Activated naive CD4-positive, alpha-beta T cell treated with anti-CD3 and anti-CD28 coated beads for 36 hours (primary cell): ENCODE measurements at regions not wholly inside any gene's neighbourhood (a gene's known extent, or its start where the extent isn't known, plus 50 kb on each side); places are given as distances from the start of the nearest gene placed in this dataset.
"Not testable (repeated sequence)": the region's sequence is repeated elsewhere in the genome, so short reads cannot be mapped to it uniquely, and the experiment has no call there.

Experiments used
- CTCF ChIA-PET: fragments of 350-600 bp; sonication (Branson Sonifier 250); formaldehyde crosslinking; loops from one replicate; lab custom pipeline; 2021; ENCODE audit warnings: antibody characterized with exemption; lab: Charles Lee
- DNase-seq: peaks from one replicate; pipeline ENCODE4 v3.0.0-alpha.2; 2020
- H3K27ac Mint-ChIP-seq: one replicate; pipeline ENCODE4 v1.8.0; 2021; ENCODE audit warnings: mild to moderate bottlenecking, mixed read lengths
- H3K27me3 Mint-ChIP-seq: one replicate; pipeline ENCODE4 v1.8.0; 2021; ENCODE audit warnings: low read depth, mixed read lengths
- H3K36me3 Mint-ChIP-seq: one replicate; pipeline ENCODE4 v1.8.0; 2021; ENCODE audit warnings: low read depth, mixed read lengths
- H3K4me1 Mint-ChIP-seq: one replicate; pipeline ENCODE4 v1.8.0; 2021; ENCODE audit warnings: low read depth, mixed read lengths
- H3K4me3 Mint-ChIP-seq: one replicate; pipeline ENCODE4 v1.8.0; 2021; ENCODE audit warnings: mild to moderate bottlenecking, moderate library complexity, mixed read lengths
- H3K9me3 Mint-ChIP-seq: one replicate; pipeline ENCODE4 v1.8.0; 2021; ENCODE audit warnings: mixed read lengths
- intact Hi-C: fragments of 100-400 bp; cut with micrococcal nuclease; formaldehyde crosslinking; loops from one replicate; pipeline ENCODE4 v1.15.1; 2023

GRCh38 chr1:29406814-29407213 lies 170.5 kb downstream of the PTPRU start:
- intact Hi-C loops, result no loop called here
- no peak for DNase-seq
- Mint-ChIP-seq H3K9me3 (no peaks in the 10 kb centered on the region), H3K27me3 (peaks cover 12% of the 10 kb centered on the region), H3K27ac (no peak overlapping the region), H3K36me3 (peaks cover 1% of the 10 kb centered on the region), H3K4me1 (no peaks in the 10 kb centered on the region), H3K4me3 (no peak overlapping the region)
- CTCF ChIA-PET, result interaction anchor here (0.6 kb wide), 1 partner anchor 546 kb away, joined by 7 read pairs; no protein-coding TSS in a partner anchor

GRCh38 chr1:29400203-29400602 lies 163.9 kb downstream of the PTPRU start:
- CTCF ChIA-PET, H3K4me3 Mint-ChIP-seq, DNase-seq, H3K27ac Mint-ChIP-seq, H3K36me3 Mint-ChIP-seq, intact Hi-C loops, H3K4me1 Mint-ChIP-seq: not testable (repeated sequence)
- peaks cover 11% of the 10 kb centered on the region for H3K9me3 Mint-ChIP-seq
- peaks cover 12% of the 10 kb centered on the region for H3K27me3 Mint-ChIP-seq

GRCh38 chr1:29399465-29399864 lies 163.1 kb downstream of the PTPRU start:
- Mint-ChIP-seq H3K9me3 (peaks cover 11% of the 10 kb centered on the region), H3K27me3 (peaks cover 11% of the 10 kb centered on the region), H3K4me1 (no peaks in the 10 kb centered on the region), H3K36me3 (peaks cover 1% of the 10 kb centered on the region), H3K4me3 (no peak overlapping the region), H3K27ac (no peak overlapping the region)
- intact Hi-C loops, result no loop called here
- no peak for DNase-seq
- CTCF ChIA-PET, result no interaction called here

GRCh38 chr1:29398431-29398830 lies 162.1 kb downstream of the PTPRU start:
- peaks cover 11% of the 10 kb centered on the region for H3K9me3 Mint-ChIP-seq
- CTCF ChIA-PET, result no interaction called here
- no peaks in the 10 kb centered on the region for H3K4me1 Mint-ChIP-seq
- H3K4me3 Mint-ChIP-seq, result no peak overlapping the region
- H3K36me3 Mint-ChIP-seq, result peaks cover 1% of the 10 kb centered on the region
- peaks cover 9% of the 10 kb centered on the region for H3K27me3 Mint-ChIP-seq
- no peak overlapping the region for H3K27ac Mint-ChIP-seq
- DNase-seq, result no peak
- intact Hi-C loops, result no loop called here

DNA sequence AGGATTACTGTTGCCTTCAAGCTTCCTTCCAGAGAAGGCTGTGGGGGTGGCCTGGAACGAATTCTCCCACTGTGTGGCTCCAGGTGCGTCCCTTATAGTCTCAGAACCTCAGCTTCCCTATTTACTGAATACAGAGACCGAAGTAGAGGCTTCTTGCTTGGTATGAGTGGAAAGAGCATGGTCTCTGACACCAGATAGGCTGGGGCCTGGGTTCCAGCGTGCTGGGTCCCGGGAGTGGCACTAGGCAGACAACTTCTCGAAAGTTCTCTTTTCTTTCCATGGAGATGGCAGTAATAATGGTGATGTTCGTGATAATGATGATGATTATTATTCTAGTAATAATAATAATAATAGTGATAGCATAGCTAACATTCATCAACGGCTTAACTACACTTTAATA lies 161.7 kb downstream of the PTPRU start:
- H3K4me1 Mint-ChIP-seq, result no peaks in the 10 kb centered on the region
- H3K36me3 Mint-ChIP-seq, result peaks cover 1% of the 10 kb centered on the region

GRCh38 chr1:29397256-29397590 lies 160.9 kb downstream of the PTPRU start:
- no peak for DNase-seq
- no peak overlapping the region for H3K27ac Mint-ChIP-seq
- intact Hi-C loops, result no loop called here
- no peak overlapping the region for H3K4me3 Mint-ChIP-seq
- no peaks in the 10 kb centered on the region for H3K4me1 Mint-ChIP-seq
- H3K36me3 Mint-ChIP-seq, result no peaks in the 10 kb centered on the region
- CTCF ChIA-PET, result interaction anchor here (0.6 to 0.8 kb wide), 2 partner anchors 24 to 56 kb away, joined by 3 read pairs; no protein-coding TSS in a partner anchor
- H3K9me3 Mint-ChIP-seq, result peaks cover 11% of the 10 kb centered on the region
- H3K27me3 Mint-ChIP-seq, result peaks cover 13% of the 10 kb centered on the region

More for the DNA sequence above, 161.7 kb downstream of the PTPRU start:
- CTCF ChIA-PET, result interaction anchor here (0.8 kb wide), 1 partner anchor 57 kb away, joined by 3 read pairs; no protein-coding TSS in a partner anchor
- Mint-ChIP-seq H3K27me3 (peaks cover 12% of the 10 kb centered on the region), H3K9me3 (peaks cover 11% of the 10 kb centered on the region), H3K27ac (no peak overlapping the region), H3K4me3 (no peak overlapping the region)
- no peak for DNase-seq
- intact Hi-C loops, result no loop called here

GRCh38 chr1:29396438-29397255 lies 160.3 kb downstream of the PTPRU start:
- Mint-ChIP-seq H3K4me3 (no peak overlapping the region), H3K27me3 (peaks cover 16% of the 10 kb centered on the region), H3K27ac (no peak overlapping the region), H3K9me3 (peaks cover 11% of the 10 kb centered on the region), H3K36me3 (no peaks in the 10 kb centered on the region), H3K4me1 (no peaks in the 10 kb centered on the region)
- CTCF ChIA-PET, result interaction anchor here (0.6 kb wide), 1 partner anchor 23 kb away, joined by 3 read pairs; no protein-coding TSS in a partner anchor
- no peak for DNase-seq
- intact Hi-C loops, result no loop called here

DNA sequence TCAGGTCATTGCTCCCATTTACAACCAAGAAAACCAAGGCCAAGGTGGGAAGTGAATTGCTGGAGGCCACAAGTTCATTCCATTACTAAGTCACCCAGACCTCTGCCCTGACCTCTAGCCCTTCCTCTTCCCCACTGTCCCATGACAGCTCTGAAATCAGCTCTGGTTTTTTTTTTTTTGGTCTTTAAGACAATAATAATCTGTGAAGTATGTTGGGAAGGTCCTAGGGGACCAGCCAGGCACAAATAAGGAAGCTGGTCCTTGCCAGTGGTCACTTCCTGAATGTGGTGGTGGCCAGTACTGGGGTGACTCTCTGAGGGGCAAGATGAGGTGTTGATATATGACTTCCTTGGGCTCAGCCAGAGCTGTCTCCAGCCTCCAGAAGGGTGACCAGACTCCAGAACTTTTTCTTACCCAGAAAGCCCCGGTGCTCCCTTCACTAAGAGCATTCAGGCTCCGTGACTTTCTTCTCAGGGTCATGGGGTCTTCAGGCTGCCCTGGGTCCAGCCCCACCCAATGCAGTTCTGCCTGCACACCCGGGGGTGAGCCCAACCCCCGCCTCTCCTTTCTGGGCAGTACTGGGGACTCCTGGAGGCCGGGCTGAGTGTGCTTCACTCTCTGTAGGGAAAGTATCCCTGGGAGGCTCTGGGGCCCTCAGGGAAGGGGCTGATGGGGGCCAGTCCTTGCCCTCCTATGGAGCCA lies 159.6 kb downstream of the PTPRU start:
- H3K4me3 Mint-ChIP-seq, result no peak overlapping the region
- H3K4me1 Mint-ChIP-seq, result no peaks in the 10 kb centered on the region
- H3K9me3 Mint-ChIP-seq, result peaks cover 11% of the 10 kb centered on the region
- H3K27me3 Mint-ChIP-seq, result peaks cover 18% of the 10 kb centered on the region
- no peaks in the 10 kb centered on the region for H3K36me3 Mint-ChIP-seq
- no peak for DNase-seq
- CTCF ChIA-PET, result interaction anchor here (0.6 kb wide), 1 partner anchor 10 kb away, joined by 4 read pairs; no protein-coding TSS in a partner anchor
- intact Hi-C loops, result no loop called here
- H3K27ac Mint-ChIP-seq, result no peak overlapping the region

DNA sequence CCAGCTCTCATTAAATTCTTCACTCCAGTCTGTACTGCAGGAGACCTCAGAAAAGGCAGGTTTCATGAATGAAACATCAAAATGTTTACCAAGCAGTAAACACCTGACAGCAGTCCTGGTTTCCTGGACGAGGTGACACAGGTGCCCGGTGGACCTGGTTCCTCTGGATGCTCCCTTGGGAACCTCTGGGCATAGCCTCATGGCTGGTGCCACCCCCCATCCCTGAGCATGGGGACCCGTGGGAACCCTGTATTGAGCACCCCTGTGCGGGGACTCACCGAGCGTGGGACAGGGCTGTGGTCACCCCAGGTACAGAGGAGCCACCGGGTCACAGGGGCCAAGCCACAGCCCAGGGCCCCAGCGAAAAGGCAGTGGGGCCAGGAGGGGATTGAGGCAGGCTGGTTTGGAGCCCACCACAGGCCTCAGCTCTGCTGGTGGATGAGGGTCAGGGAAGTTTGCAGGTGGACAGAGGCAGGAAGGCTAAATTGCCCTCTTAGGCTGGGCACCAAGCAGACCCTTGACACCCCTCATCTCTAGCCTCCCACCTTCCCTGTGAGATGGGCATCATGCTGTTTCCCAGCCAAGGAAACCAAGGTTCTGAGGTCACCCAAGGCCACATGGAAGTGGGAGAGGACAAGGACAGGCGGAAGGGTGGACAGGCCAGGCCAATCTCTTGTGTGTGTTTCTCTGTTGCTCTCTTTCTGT lies 158.4 kb downstream of the PTPRU start:
- no peak overlapping the region for H3K4me3 Mint-ChIP-seq
- no peaks in the 10 kb centered on the region for H3K36me3 Mint-ChIP-seq
- intact Hi-C loops, result no loop called here
- peaks cover 20% of the 10 kb centered on the region for H3K27me3 Mint-ChIP-seq
- H3K27ac Mint-ChIP-seq, result no peak overlapping the region
- CTCF ChIA-PET, result no interaction called here
- H3K4me1 Mint-ChIP-seq, result no peaks in the 10 kb centered on the region
- peaks cover 6% of the 10 kb centered on the region for H3K9me3 Mint-ChIP-seq
- DNase-seq, result no peak

GRCh38 chr1:29393451-29393826 lies 157.1 kb downstream of the PTPRU start:
- intact Hi-C loops, result no loop called here
- no peak for DNase-seq
- Mint-ChIP-seq H3K9me3 (no peaks in the 10 kb centered on the region), H3K4me1 (no peaks in the 10 kb centered on the region), H3K4me3 (no peak overlapping the region), H3K27ac (no peak overlapping the region), H3K27me3 (peaks cover 23% of the 10 kb centered on the region), H3K36me3 (no peaks in the 10 kb centered on the region)
- CTCF ChIA-PET, result no interaction called here

- intact Hi-C loops, result no loop called here
- Mint-ChIP-seq H3K27me3 (peaks cover 24% of the 10 kb centered on the region), H3K4me1 (no peaks in the 10 kb centered on the region), H3K27ac (no peak overlapping the region), H3K9me3 (no peaks in the 10 kb centered on the region), H3K36me3 (no peaks in the 10 kb centered on the region), H3K4me3 (no peak overlapping the region)
- CTCF ChIA-PET, result no interaction called here
- no peak for DNase-seq
These were observed 156.4 kb downstream of the PTPRU start for GRCh38 chr1:29392486-29393450.
